Mammary epithelial cell (primary cell): ENCODE measurements at regions not wholly inside any gene's neighbourhood (a gene's known extent, or its start where the extent isn't known, plus 50 kb on each side); places are given as distances from the start of the nearest gene placed in this dataset.

Experiments
- CTCF ChIP-seq, 2 donors: IDR thresholded peaks in 1 of 2; conservative IDR thresholded peaks in 1 of 2; 2 replicates each; pipeline ENCODE4 v1.5.1; 2011 to 2012; ENCODE audit warnings: inconsistent platforms in 2 of 2, low read length in 2 of 2, mild to moderate bottlenecking in 2 of 2, control low read depth in 1 of 2, low read depth in 1 of 2; ENCODE audit not compliant: insufficient read depth in 1 of 2; ENCODE audit errors: extremely low read depth in 1 of 2
- EZH2 ChIP-seq: IDR thresholded peaks from 2 replicates; pipeline ENCODE4 v1.6.1; 2012; ENCODE audit warnings: low read length, inconsistent platforms, borderline replicate concordance

- no peak for TF ChIP-seq CTCF (conservative IDR thresholded peaks at IDR 0.05 in 1 of 2, IDR thresholded peaks at IDR 0.05 in 1 of 2; ENCODE audit: extremely low read depth in 1 of 2, insufficient read depth in 1 of 2, low read depth in 1 of 2, low read length in 2 of 2)
- TF ChIP-seq EZH2: no peak
These were observed 71.3 kb upstream of the LARGE1 start for GRCh38 chr22:33991620-33992019.
